ENCODE measurements at regions not wholly inside any gene's neighbourhood (a gene's known extent, or its start where the extent isn't known, plus 50 kb on each side); places are given as distances from the start of the nearest gene placed in this dataset.

- Histone ChIP-seq H3K27ac (no peak overlapping the region), H3K9me3 (no peaks in the 10 kb centered on the region), H3K36me3 (no peaks in the 10 kb centered on the region), H3K4me1 (no peaks in the 10 kb centered on the region), H3K4me3 (no peak overlapping the region), H3K27me3 (replicated peaks in 1 of 7) (no peaks in the 10 kb centered on the region)
- WGBS, 5 donors, result 47 to 67% (median 59%) methylated on average over 2 of the region's 2 CpGs
- no peak for TF ChIP-seq POLR2AphosphoS5 (IDR thresholded peaks at IDR 0.05)
- TF ChIP-seq POLR2A (IDR thresholded peaks at IDR 0.05), result no peak
- TF ChIP-seq, protein P1, sequence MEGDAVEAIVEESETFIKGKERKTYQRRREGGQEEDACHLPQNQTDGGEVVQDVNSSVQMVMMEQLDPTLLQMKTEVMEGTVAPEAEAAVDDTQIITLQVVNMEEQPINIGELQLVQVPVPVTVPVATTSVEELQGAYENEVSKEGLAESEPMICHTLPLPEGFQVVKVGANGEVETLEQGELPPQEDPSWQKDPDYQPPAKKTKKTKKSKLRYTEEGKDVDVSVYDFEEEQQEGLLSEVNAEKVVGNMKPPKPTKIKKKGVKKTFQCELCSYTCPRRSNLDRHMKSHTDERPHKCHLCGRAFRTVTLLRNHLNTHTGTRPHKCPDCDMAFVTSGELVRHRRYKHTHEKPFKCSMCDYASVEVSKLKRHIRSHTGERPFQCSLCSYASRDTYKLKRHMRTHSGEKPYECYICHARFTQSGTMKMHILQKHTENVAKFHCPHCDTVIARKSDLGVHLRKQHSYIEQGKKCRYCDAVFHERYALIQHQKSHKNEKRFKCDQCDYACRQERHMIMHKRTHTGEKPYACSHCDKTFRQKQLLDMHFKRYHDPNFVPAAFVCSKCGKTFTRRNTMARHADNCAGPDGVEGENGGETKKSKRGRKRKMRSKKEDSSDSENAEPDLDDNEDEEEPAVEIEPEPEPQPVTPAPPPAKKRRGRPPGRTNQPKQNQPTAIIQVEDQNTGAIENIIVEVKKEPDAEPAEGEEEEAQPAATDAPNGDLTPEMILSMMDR (IDR thresholded peaks at IDR 0.05 in 8 of 11, conservative IDR thresholded peaks at IDR 0.05 in 3 of 11), result no peak
- DNase-seq, result no peak
- intact Hi-C loops (cut with DNase I; ENCODE audit: low total_unique reads), result no loop called here
These were observed 428.8 kb upstream of the ACTBL2 start for GRCh38 chr5:57911438-57911837.

- Histone ChIP-seq H3K4me3 (no peak overlapping the region), H3K27ac (no peak overlapping the region), H3K27me3 (replicated peaks in 1 of 7) (no peaks in the 10 kb centered on the region), H3K36me3 (no peaks in the 10 kb centered on the region), H3K9me3 (no peaks in the 10 kb centered on the region), H3K4me1 (no peaks in the 10 kb centered on the region)
- intact Hi-C loops (cut with DNase I; ENCODE audit: low total_unique reads), result no loop called here
- TF ChIP-seq, protein P1 (IDR thresholded peaks at IDR 0.05 in 8 of 11, conservative IDR thresholded peaks at IDR 0.05 in 3 of 11), result no peak
- no peak for TF ChIP-seq POLR2A (IDR thresholded peaks at IDR 0.05)
- no peak for TF ChIP-seq POLR2AphosphoS5 (IDR thresholded peaks at IDR 0.05)
- no peak for DNase-seq
- 85 to 96% (median 91%) methylated on average over 6 of the region's 6 CpGs for WGBS, 5 donors
These were observed 424.1 kb upstream of the ACTBL2 start for GRCh38 chr5:57906671-57907070.

DNA sequence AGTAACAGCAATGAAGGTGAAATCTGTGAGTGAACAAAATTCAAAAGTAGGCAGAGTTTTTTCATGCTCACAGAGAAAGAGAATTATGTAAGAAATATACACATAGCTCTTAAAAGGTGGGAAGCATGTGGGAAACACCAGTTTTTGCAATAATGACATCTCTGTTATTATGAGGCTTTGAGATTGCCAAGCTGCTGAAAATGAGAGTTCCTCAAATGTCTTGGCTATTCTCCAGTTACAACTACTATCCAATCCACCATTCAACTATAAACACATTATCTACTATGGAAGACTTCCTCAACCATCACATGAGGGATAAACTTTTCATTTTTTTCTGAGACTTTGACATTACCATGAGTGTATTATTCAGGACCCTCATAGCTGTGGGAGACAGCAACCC is 420.8 kb upstream of the ACTBL2 start:
- Histone ChIP-seq H3K27me3 (replicated peaks in 1 of 7) (no peaks in the 10 kb centered on the region), H3K27ac (no peak overlapping the region), H3K4me3 (no peak overlapping the region), H3K4me1 (no peaks in the 10 kb centered on the region), H3K9me3 (no peaks in the 10 kb centered on the region), H3K36me3 (no peaks in the 10 kb centered on the region)
- TF ChIP-seq POLR2AphosphoS5 (IDR thresholded peaks at IDR 0.05), result no peak
- TF ChIP-seq POLR2A (IDR thresholded peaks at IDR 0.05), result no peak
- TF ChIP-seq, protein P1 (IDR thresholded peaks at IDR 0.05 in 8 of 11, conservative IDR thresholded peaks at IDR 0.05 in 3 of 11), result no peak
- intact Hi-C loops (cut with DNase I; ENCODE audit: low total_unique reads), result no loop called here
- no peak for DNase-seq

DNA sequence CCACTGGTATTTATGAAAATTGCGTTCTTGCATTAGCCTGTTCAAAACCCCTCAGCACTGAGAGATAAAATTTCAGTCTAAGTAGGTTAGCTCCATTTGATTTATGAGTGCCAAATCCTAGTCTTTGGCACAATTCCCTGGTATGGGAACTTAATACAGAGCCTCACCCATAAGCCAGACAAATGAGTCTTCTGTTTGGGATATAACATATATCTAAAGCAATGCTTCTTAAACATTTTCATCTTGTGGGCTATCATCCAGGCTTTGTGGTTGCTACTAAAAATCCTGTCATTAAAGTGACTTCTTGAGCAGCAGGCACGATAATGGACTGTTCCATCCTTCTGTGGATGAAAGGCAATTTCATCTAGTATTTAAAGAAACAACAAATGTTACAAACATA is 419.5 kb upstream of the ACTBL2 start:
- DNase-seq, result no peak
- Histone ChIP-seq H3K27ac (no peak overlapping the region), H3K9me3 (no peaks in the 10 kb centered on the region), H3K36me3 (no peaks in the 10 kb centered on the region), H3K27me3 (replicated peaks in 1 of 7) (no peaks in the 10 kb centered on the region), H3K4me1 (no peaks in the 10 kb centered on the region), H3K4me3 (no peak overlapping the region)
- WGBS, 5 donors, result 75 to 92% (median 88%) methylated on average over 2 of the region's 2 CpGs
- TF ChIP-seq, protein P1 (IDR thresholded peaks at IDR 0.05 in 8 of 11, conservative IDR thresholded peaks at IDR 0.05 in 3 of 11), result no peak
- TF ChIP-seq POLR2A (IDR thresholded peaks at IDR 0.05) (no peak), POLR2AphosphoS5 (IDR thresholded peaks at IDR 0.05) (no peak)
- intact Hi-C loops (cut with DNase I; ENCODE audit: low total_unique reads), result no loop called here

Data from spleen (tissue), 11 donors.